ENCODE measurements at regions not wholly inside any gene's neighbourhood (a gene's known extent, or its start where the extent isn't known, plus 50 kb on each side); places are given as distances from the start of the nearest gene placed in this dataset.

- no peak for DNase-seq
These were observed 352.5 kb upstream of the NBEA start for GRCh38 chr13:34589581-34589980.

- DNase-seq = no peak
These were observed 350.9 kb upstream of the NBEA start for GRCh38 chr13:34591129-34591528.

GRCh38 chr13:34591900-34592529 is 350.1 kb upstream of the NBEA start:
- no peak for DNase-seq

- DNase-seq = no peak
These were observed 348.4 kb upstream of the NBEA start for GRCh38 chr13:34593658-34594057.

GRCh38 chr13:34594507-34594906 is 347.6 kb upstream of the NBEA start:
- no peak for DNase-seq

- DNase-seq = no peak
These were observed 333.7 kb upstream of the NBEA start for GRCh38 chr13:34608331-34608730.

GRCh38 chr13:34611671-34612070 is 330.4 kb upstream of the NBEA start:
- no peak for DNase-seq

GRCh38 chr13:34617473-34618083 is 324.5 kb upstream of the NBEA start:
- no peak for DNase-seq

GRCh38 chr13:34618654-34619053 is 323.4 kb upstream of the NBEA start:
- DNase-seq = no peak

GRCh38 chr13:34619326-34619725 is 322.7 kb upstream of the NBEA start:
- no peak for DNase-seq

- no peak for DNase-seq
These were observed 321.8 kb upstream of the NBEA start for GRCh38 chr13:34620074-34620850.

- DNase-seq = no peak
These were observed 321.2 kb upstream of the NBEA start for GRCh38 chr13:34620862-34621261.

GRCh38 chr13:34623331-34623730 is 318.7 kb upstream of the NBEA start:
- no peak for DNase-seq

GRCh38 chr13:34627509-34628208 is 314.4 kb upstream of the NBEA start:
- DNase-seq = no peak

- no peak for DNase-seq
These were observed 313.8 kb upstream of the NBEA start for GRCh38 chr13:34628209-34628682.

GRCh38 chr13:34634448-34634847 is 307.6 kb upstream of the NBEA start:
- DNase-seq = no peak

- no peak for DNase-seq
These were observed 304.9 kb upstream of the NBEA start for GRCh38 chr13:34637138-34637537.

- DNase-seq = no peak
These were observed 304.4 kb upstream of the NBEA start for GRCh38 chr13:34637636-34638035.

GRCh38 chr13:34638897-34639296 is 303.2 kb upstream of the NBEA start:
- DNase-seq = no peak

GRCh38 chr13:34640179-34640992 is 301.7 kb upstream of the NBEA start:
- no peak for DNase-seq

GRCh38 chr13:34640993-34641330 is 301.1 kb upstream of the NBEA start:
- no peak for DNase-seq

- DNase-seq = no peak
These were observed 294.5 kb upstream of the NBEA start for GRCh38 chr13:34647379-34648150.

Data from hematopoietic multipotent progenitor cell treated with erythropoietin and hydrocortisone succinate and interleukin-3 and kit ligand, for 4 days (in vitro differentiated cells).